GM12878 (cell line): ENCODE measurements at regions not wholly inside any gene's neighbourhood (a gene's known extent, or its start where the extent isn't known, plus 50 kb on each side); places are given as distances from the start of the nearest gene placed in this dataset.

Experiments
- ASH2L ChIP-seq: fragments of 300-600, 200-600 bp; sonication (generic); IDR thresholded peaks from 2 replicates; pipeline ENCODE4 v1.6.1; 2017; ENCODE audit warnings: low read depth, mild to moderate bottlenecking, borderline replicate concordance
- BCL11A ChIP-seq: IDR thresholded peaks from 2 replicates; pipeline ENCODE4 v1.6.1; 2011; ENCODE audit warnings: low read depth, low read length
- EZH2 ChIP-seq: IDR thresholded peaks from 2 replicates; pipeline ENCODE4 v1.6.1; 2012; ENCODE audit warnings: low read depth, mild to moderate bottlenecking, control low read depth, inconsistent platforms, low read length, borderline replicate concordance; ENCODE audit not compliant: control insufficient read depth
- MTA3 ChIP-seq: IDR thresholded peaks from 2 replicates; pipeline ENCODE4 v1.6.1; 2012; ENCODE audit warnings: low read length, inconsistent platforms, borderline replicate concordance
- NFIC ChIP-seq: IDR thresholded peaks from 2 replicates; pipeline ENCODE4 v1.6.1; 2012; ENCODE audit warnings: low read depth, mild to moderate bottlenecking, inconsistent platforms, low read length, moderate library complexity
- SREBF2 ChIP-seq: IDR thresholded peaks from 2 replicates; pipeline ENCODE4 v1.6.1; 2012; ENCODE audit warnings: mild to moderate bottlenecking, low read length
- TAF1 ChIP-seq: IDR thresholded peaks from 2 replicates; pipeline ENCODE4 v1.6.1; 2011; ENCODE audit warnings: mild to moderate bottlenecking, low read depth, low read length, borderline replicate concordance
- TCF7 ChIP-seq: IDR thresholded peaks from 2 replicates; pipeline ENCODE4 v1.6.1; 2014; ENCODE audit warnings: antibody characterized with exemption, borderline replicate concordance
- YBX1 ChIP-seq: fragments of 450-650 bp; IDR thresholded peaks from 2 replicates; pipeline ENCODE4 v1.6.1; 2016; ENCODE audit warnings: antibody characterized with exemption
- ZSCAN29 ChIP-seq: fragments of 450-650 bp; IDR thresholded peaks from 2 replicates; pipeline ENCODE4 v1.6.1; 2017; ENCODE audit warnings: mild to moderate bottlenecking, moderate library complexity
- TF ChIP-seq, protein P1 (sequence below), 3 experiments: IDR thresholded peaks in 2 of 3; conservative IDR thresholded peaks in 1 of 3; 2 replicates each; pipeline ENCODE4 v1.5.1; 2011; ENCODE audit warnings: low read depth in 3 of 3, low read length in 3 of 3, mild to moderate bottlenecking in 3 of 3, control low read depth in 2 of 3, moderate library complexity in 2 of 3, inconsistent platforms in 1 of 3, mixed read lengths in 1 of 3; ENCODE audit not compliant: control insufficient read depth in 2 of 3, insufficient read depth in 1 of 3; ENCODE audit errors: extremely low read depth in 1 of 3
- TF ChIP-seq, protein P2 (sequence below): IDR thresholded peaks from 2 replicates; pipeline ENCODE4 v1.6.1; 2012; ENCODE audit warnings: improper control_type of control experiment, low read depth, low read length; ENCODE audit not compliant: insufficient replicate concordance
- TF ChIP-seq, protein P3 (sequence below): IDR thresholded peaks from 2 replicates; pipeline ENCODE4 v1.6.1; 2011; ENCODE audit warnings: low read depth, mild to moderate bottlenecking, low read length, moderate library complexity, borderline replicate concordance; ENCODE audit errors: extremely low read depth

DNA sequence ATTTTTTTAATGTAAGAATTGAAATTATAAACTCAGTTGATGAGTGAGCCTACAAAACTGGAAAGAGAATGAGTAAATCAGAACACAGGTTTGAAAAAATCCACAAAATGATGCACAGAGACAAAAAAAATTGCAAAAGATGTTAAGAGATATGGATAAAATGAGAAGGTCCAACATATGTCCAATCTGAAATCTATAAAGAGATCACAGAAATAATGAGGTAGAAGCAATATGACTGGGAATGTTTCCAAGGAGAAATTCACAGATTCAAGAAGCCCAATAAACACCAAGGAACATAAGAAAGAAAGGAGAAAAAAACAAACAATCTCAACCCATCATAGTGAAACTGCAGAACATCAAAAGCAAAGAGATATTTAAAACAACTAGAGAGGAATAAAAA lies 288.4 kb upstream of the SLC30A5 start:
- TF ChIP-seq, protein P1, sequence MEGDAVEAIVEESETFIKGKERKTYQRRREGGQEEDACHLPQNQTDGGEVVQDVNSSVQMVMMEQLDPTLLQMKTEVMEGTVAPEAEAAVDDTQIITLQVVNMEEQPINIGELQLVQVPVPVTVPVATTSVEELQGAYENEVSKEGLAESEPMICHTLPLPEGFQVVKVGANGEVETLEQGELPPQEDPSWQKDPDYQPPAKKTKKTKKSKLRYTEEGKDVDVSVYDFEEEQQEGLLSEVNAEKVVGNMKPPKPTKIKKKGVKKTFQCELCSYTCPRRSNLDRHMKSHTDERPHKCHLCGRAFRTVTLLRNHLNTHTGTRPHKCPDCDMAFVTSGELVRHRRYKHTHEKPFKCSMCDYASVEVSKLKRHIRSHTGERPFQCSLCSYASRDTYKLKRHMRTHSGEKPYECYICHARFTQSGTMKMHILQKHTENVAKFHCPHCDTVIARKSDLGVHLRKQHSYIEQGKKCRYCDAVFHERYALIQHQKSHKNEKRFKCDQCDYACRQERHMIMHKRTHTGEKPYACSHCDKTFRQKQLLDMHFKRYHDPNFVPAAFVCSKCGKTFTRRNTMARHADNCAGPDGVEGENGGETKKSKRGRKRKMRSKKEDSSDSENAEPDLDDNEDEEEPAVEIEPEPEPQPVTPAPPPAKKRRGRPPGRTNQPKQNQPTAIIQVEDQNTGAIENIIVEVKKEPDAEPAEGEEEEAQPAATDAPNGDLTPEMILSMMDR (IDR thresholded peaks at IDR 0.05 in 2 of 3, conservative IDR thresholded peaks at IDR 0.05 in 1 of 3; ENCODE audit: control insufficient read depth in 2 of 3, extremely low read depth in 1 of 3, insufficient read depth in 1 of 3, low read depth in 3 of 3, low read length in 3 of 3), result no peak
- TF ChIP-seq NFIC (no peak), ASH2L (no peak), EZH2 (no peak), SREBF2 (no peak), TCF7 (no peak), ZSCAN29 (no peak), YBX1 (no peak), MTA3 (no peak), TAF1 (no peak), BCL11A (no peak)
- TF ChIP-seq, protein P2, sequence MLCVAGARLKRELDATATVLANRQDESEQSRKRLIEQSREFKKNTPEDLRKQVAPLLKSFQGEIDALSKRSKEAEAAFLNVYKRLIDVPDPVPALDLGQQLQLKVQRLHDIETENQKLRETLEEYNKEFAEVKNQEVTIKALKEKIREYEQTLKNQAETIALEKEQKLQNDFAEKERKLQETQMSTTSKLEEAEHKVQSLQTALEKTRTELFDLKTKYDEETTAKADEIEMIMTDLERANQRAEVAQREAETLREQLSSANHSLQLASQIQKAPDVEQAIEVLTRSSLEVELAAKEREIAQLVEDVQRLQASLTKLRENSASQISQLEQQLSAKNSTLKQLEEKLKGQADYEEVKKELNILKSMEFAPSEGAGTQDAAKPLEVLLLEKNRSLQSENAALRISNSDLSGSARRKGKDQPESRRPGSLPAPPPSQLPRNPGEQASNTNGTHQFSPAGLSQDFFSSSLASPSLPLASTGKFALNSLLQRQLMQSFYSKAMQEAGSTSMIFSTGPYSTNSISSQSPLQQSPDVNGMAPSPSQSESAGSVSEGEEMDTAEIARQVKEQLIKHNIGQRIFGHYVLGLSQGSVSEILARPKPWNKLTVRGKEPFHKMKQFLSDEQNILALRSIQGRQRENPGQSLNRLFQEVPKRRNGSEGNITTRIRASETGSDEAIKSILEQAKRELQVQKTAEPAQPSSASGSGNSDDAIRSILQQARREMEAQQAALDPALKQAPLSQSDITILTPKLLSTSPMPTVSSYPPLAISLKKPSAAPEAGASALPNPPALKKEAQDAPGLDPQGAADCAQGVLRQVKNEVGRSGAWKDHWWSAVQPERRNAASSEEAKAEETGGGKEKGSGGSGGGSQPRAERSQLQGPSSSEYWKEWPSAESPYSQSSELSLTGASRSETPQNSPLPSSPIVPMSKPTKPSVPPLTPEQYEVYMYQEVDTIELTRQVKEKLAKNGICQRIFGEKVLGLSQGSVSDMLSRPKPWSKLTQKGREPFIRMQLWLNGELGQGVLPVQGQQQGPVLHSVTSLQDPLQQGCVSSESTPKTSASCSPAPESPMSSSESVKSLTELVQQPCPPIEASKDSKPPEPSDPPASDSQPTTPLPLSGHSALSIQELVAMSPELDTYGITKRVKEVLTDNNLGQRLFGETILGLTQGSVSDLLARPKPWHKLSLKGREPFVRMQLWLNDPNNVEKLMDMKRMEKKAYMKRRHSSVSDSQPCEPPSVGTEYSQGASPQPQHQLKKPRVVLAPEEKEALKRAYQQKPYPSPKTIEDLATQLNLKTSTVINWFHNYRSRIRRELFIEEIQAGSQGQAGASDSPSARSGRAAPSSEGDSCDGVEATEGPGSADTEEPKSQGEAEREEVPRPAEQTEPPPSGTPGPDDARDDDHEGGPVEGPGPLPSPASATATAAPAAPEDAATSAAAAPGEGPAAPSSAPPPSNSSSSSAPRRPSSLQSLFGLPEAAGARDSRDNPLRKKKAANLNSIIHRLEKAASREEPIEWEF, result no peak
- TF ChIP-seq, protein P3, sequence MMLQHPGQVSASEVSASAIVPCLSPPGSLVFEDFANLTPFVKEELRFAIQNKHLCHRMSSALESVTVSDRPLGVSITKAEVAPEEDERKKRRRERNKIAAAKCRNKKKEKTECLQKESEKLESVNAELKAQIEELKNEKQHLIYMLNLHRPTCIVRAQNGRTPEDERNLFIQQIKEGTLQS, result no peak
